ENCODE measurements at regions not wholly inside any gene's neighbourhood (a gene's known extent, or its start where the extent isn't known, plus 50 kb on each side); places are given as distances from the start of the nearest gene placed in this dataset.

- no peak for DNase-seq
Observed at GRCh38 chr6:113401231-113401630, 455.9 kb upstream of the MARCKS start.

- DNase-seq = no peak
Observed at GRCh38 chr6:113402544-113402943, 454.6 kb upstream of the MARCKS start.

- no peak for DNase-seq
Observed at GRCh38 chr6:113403966-113404595, 453.1 kb upstream of the MARCKS start.

GRCh38 chr6:113405326-113406047, 451.7 kb upstream of the MARCKS start:
- DNase-seq = no peak

GRCh38 chr6:113406048-113406695, 451.0 kb upstream of the MARCKS start:
- DNase-seq = no peak

GRCh38 chr6:113411011-113411410, 446.1 kb upstream of the MARCKS start:
- DNase-seq = no peak

GRCh38 chr6:113412589-113413357, 444.4 kb upstream of the MARCKS start:
- no peak for DNase-seq

GRCh38 chr6:113414511-113414910, 442.6 kb upstream of the MARCKS start:
- DNase-seq = no peak

GRCh38 chr6:113416170-113416569, 441.0 kb upstream of the MARCKS start:
- DNase-seq = no peak

GRCh38 chr6:113420290-113420689, 436.9 kb upstream of the MARCKS start:
- DNase-seq = no peak

GRCh38 chr6:113421997-113422396, 435.1 kb upstream of the MARCKS start:
- DNase-seq = no peak

- DNase-seq = no peak
Observed at GRCh38 chr6:113423956-113424355, 433.2 kb upstream of the MARCKS start.

GRCh38 chr6:113425977-113426660, 431.0 kb upstream of the MARCKS start:
- no peak for DNase-seq

- no peak for DNase-seq
Observed at GRCh38 chr6:113427617-113428016, 429.5 kb upstream of the MARCKS start.

- no peak for DNase-seq
Observed at GRCh38 chr6:113428702-113429101, 428.4 kb upstream of the MARCKS start.

GRCh38 chr6:113432521-113433334, 424.4 kb upstream of the MARCKS start:
- DNase-seq = no peak

- DNase-seq = no peak
Observed at GRCh38 chr6:113433335-113433991, 423.7 kb upstream of the MARCKS start.

- DNase-seq = no peak
Observed at GRCh38 chr6:113434641-113435040, 422.5 kb upstream of the MARCKS start.

- no peak for DNase-seq
Observed at GRCh38 chr6:113437566-113437965, 419.6 kb upstream of the MARCKS start.

GRCh38 chr6:113439866-113440265, 417.3 kb upstream of the MARCKS start:
- DNase-seq = no peak

GRCh38 chr6:113442040-113442439, 415.1 kb upstream of the MARCKS start:
- DNase-seq = no peak
